Suprapubic skin (tissue), 3 donors: ENCODE measurements at regions not wholly inside any gene's neighbourhood (a gene's known extent, or its start where the extent isn't known, plus 50 kb on each side); places are given as distances from the start of the nearest gene placed in this dataset.

Experiments
- POLR2AphosphoS5 ChIP-seq, 3 donors: sonication (generic); formaldehyde crosslinking; IDR thresholded peaks; one replicate each; pipeline ENCODE4 v1.6.1; 2017; ENCODE audit warnings: antibody characterized with exemption in 3 of 3
- TF ChIP-seq, protein P1 (sequence below), 2 donors: fragments of 200-600 bp in 1 of 2; fragments of 450-650 bp in 1 of 2; sonication (generic) in 1 of 2; IDR thresholded peaks; one replicate each; pipeline ENCODE4 v1.5.1; 2016 to 2019; ENCODE audit warnings: antibody characterized with exemption in 2 of 2, mild to moderate bottlenecking in 1 of 2, moderate library complexity in 1 of 2

DNA sequence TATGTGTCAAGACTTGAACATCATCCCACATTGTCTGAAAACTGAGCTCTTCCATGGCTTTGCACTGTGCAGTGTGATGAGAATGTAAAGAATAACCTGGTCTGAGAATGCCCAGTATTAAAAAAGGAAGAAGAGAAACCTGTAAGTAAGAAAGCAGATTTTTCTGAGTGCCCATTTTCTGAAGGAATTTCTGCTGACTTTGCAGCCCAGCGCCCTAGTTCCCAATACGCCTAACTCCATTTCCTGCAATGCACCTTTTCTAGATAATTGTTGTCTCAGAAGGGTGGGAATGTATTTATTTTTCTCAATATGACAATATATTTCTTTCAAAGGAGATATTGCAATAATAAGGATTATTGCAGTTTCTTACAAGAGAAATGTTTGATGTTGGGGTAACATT, 231.5 kb downstream of the HAO1 start:
- TF ChIP-seq, protein P1, sequence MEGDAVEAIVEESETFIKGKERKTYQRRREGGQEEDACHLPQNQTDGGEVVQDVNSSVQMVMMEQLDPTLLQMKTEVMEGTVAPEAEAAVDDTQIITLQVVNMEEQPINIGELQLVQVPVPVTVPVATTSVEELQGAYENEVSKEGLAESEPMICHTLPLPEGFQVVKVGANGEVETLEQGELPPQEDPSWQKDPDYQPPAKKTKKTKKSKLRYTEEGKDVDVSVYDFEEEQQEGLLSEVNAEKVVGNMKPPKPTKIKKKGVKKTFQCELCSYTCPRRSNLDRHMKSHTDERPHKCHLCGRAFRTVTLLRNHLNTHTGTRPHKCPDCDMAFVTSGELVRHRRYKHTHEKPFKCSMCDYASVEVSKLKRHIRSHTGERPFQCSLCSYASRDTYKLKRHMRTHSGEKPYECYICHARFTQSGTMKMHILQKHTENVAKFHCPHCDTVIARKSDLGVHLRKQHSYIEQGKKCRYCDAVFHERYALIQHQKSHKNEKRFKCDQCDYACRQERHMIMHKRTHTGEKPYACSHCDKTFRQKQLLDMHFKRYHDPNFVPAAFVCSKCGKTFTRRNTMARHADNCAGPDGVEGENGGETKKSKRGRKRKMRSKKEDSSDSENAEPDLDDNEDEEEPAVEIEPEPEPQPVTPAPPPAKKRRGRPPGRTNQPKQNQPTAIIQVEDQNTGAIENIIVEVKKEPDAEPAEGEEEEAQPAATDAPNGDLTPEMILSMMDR (IDR thresholded peaks at IDR 0.05): no peak
- no peak for TF ChIP-seq POLR2AphosphoS5 (IDR thresholded peaks at IDR 0.05)
